ENCODE measurements at regions not wholly inside any gene's neighbourhood (a gene's known extent, or its start where the extent isn't known, plus 50 kb on each side); places are given as distances from the start of the nearest gene placed in this dataset.
"Not testable (repeated sequence)": the region's sequence is repeated elsewhere in the genome, so short reads cannot be mapped to it uniquely, and the experiment has no call there.

- no peak for DNase-seq
Measured at GRCh38 chr13:39803156-39803555, 147.7 kb downstream of the COG6 start.

GRCh38 chr13:39803851-39804250, 148.4 kb downstream of the COG6 start:
- no peak for DNase-seq

- no peak for DNase-seq
Measured at GRCh38 chr13:39804332-39805210, 149.1 kb downstream of the COG6 start.

GRCh38 chr13:39809466-39809865, 154.0 kb downstream of the COG6 start:
- DNase-seq: no peak

GRCh38 chr13:39810091-39810877, 154.8 kb downstream of the COG6 start:
- DNase-seq: no peak

GRCh38 chr13:39811051-39811450, 155.6 kb downstream of the COG6 start:
- DNase-seq: no peak

GRCh38 chr13:39811696-39812095, 156.2 kb downstream of the COG6 start:
- no peak for DNase-seq

- DNase-seq: no peak
Measured at GRCh38 chr13:39815345-39816111, 160.1 kb downstream of the COG6 start.

GRCh38 chr13:39816936-39817335, 161.5 kb downstream of the COG6 start:
- no peak for DNase-seq

- no peak for DNase-seq
Measured at GRCh38 chr13:39818953-39819352, 163.5 kb downstream of the COG6 start.

GRCh38 chr13:39820606-39821005, 165.1 kb downstream of the COG6 start:
- DNase-seq: no peak

- DNase-seq: no peak
Measured at GRCh38 chr13:39821977-39822376, 166.5 kb downstream of the COG6 start.

- no peak for DNase-seq
Measured at GRCh38 chr13:39822437-39822836, 167.0 kb downstream of the COG6 start.

GRCh38 chr13:39823063-39823713, 167.7 kb downstream of the COG6 start:
- DNase-seq: no peak

- DNase-seq: no peak
Measured at GRCh38 chr13:39825886-39826285, 170.4 kb downstream of the COG6 start.

- DNase-seq: no peak
Measured at GRCh38 chr13:39835253-39835652, 179.8 kb downstream of the COG6 start.

GRCh38 chr13:39836038-39836437, 180.6 kb downstream of the COG6 start:
- no peak for DNase-seq

GRCh38 chr13:39837866-39838265, 182.4 kb downstream of the COG6 start:
- DNase-seq: not testable (repeated sequence)

GRCh38 chr13:39840201-39840600, 184.7 kb downstream of the COG6 start:
- no peak for DNase-seq

- no peak for DNase-seq
Measured at GRCh38 chr13:39847336-39847735, 191.9 kb downstream of the COG6 start.

GRCh38 chr13:39855236-39855635, 199.8 kb downstream of the COG6 start:
- no peak for DNase-seq

- no peak for DNase-seq
Measured at GRCh38 chr13:39856714-39857113, 201.3 kb downstream of the COG6 start.

GRCh38 chr13:39858794-39859193, 203.3 kb downstream of the COG6 start:
- DNase-seq: no peak

Measured in activated CD4-positive, alpha-beta T cell treated with anti-CD3 and anti-CD28 coated beads for 48 hours (primary cell).